Activated T-cell treated with anti-CD3 and anti-CD28 coated beads for 1 hour (primary cell): ENCODE measurements at regions not wholly inside any gene's neighbourhood (a gene's known extent, or its start where the extent isn't known, plus 50 kb on each side); places are given as distances from the start of the nearest gene placed in this dataset.

Experiments
- DNase-seq: peaks from one replicate; pipeline ENCODE4 v3.0.0-alpha.2; 2020; ENCODE audit warnings: low read depth

DNA sequence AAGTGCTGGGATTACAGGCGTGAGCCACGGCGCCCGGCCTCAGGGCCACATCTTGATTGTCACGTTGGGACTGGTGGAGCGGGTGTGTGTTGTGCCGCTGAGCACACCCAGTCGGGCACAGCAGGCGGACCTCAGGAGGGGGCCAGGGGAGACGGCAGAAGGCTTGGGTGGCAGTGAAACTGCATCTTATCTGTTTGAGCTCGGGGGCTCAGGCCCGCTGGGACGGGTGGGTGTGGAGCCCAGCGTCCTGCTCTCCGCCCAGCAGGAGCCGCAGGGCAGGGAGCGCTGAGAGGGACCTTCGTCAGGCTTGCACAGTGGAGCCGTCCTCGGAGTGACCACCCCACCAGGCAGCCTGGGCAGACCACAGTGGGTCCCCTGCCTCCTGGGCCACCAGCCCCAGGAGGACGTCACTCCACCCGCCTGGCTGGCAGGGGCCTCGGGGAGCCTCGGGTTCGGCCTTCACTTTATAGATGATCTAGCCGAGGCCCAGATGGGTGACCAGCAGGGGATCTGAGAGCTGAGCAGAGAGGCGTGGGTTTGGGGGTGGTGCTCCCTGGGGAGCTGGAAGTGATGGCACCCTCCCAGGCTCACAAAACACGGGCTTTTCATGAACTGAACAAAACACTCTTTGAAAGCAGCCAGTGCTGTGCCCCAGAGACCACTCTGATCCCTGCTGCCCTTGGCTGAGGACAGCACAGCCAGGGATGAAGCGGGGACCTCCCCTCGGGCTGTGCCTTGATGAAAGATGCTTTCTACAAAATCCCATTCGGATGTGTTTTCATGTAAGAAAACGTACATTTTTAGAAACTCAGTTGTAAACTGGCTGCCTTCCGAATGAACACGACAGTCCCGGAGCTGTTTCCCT lies 181.1 kb downstream of the SEC14L1 start:
- DNase-seq, result no peak

DNA sequence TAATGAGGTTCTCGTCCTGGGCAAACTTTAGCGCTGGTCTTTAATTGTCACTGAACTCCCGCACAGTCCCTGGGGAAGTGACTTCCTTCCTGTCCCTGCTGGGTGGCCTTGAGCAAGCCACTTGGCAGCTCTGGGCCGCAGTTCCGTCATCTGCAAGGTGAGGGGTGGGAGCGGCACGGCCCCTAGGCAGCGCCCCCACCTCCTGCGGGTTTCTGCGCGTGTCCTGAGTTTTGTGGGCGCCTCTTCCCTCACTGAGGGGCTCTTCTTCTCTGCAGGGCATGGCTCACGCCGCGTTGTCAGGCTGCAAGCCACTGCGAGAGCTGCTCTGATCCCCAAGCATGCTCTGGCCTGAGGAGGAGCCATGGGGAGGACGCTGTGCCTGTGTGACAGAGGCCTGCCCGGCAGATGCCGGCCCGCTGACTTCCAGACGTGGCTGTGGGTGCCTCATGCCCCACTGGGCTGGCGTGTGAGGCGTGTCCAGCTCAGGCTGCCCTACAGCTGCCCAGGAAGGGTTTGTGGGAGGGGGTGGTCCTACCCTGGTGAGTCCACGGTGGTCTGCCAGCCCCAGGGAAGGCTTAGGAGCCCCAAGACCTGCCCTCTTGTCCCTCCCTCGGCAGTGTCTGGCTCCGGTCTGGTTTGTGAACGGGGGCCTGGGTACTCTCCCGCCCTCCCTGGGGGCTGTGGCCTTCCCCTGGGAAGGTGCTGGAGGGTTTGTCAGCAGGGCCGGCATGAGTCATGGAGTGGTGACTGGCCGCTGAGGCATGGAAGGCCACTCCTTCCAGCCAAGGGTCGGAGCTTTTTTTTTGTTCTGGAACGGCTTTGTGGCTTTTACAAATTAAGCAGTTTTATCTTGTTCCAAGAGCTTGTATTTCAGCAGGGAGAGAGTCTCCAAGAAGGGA lies 182.0 kb downstream of the SEC14L1 start:
- DNase-seq, result no peak

DNA sequence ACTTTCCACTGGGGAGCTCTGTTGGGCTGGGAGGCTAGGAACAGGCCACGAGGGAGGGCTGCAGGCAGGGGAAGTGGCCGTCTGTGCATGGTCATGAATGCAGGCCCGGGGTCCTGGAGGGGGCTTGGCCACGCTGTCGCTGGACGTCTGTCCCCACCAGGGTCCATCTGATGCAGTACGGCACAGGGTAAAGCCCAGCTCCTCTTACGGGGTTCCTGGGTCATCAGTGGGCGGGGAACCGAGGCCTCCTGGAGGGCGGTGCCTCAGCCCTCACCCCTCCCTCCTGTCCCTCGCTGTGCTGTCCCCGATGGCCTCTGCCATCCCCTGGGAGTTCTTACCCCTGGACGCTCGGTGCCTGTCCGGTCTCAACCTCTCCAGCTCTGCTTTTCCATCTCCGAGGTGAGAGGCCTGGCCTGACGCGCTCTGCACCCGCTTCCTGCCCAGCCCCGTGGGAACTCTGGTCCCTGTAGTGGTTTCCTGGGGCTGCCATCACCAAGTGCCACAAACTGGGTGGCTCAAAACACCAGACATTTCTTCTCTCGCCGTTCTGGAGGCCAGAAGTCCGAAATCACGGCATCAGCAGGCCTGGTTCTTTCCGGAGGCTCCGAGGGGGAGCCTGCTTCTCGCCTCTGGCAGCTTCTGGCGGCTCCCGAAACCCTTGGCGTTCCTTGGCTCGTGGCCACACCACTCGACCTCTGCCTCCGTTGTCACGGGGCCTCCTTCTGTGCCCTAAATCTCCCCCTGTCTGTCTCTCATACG lies 182.8 kb downstream of the SEC14L1 start:
- no peak for DNase-seq

DNA sequence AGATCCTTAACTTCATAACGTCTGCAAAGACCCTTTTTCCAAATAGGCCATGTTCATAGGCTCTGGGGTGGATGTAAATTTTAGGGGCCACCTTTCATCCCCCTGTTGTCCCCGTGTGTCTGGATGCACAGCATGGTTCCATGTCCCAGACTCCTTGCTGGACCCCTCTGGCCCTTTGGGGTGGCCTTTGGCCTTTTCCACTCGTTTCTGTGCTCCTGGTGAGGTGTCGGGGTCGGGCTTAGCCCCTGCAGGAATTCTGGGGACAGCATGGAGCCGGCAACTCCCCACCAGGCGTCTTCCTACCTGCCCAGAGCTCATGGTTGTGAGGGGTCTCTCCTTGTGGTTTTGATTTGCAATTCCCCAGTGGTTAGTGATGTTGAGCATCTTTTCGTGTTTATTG lies 183.5 kb downstream of the SEC14L1 start:
- no peak for DNase-seq

DNA sequence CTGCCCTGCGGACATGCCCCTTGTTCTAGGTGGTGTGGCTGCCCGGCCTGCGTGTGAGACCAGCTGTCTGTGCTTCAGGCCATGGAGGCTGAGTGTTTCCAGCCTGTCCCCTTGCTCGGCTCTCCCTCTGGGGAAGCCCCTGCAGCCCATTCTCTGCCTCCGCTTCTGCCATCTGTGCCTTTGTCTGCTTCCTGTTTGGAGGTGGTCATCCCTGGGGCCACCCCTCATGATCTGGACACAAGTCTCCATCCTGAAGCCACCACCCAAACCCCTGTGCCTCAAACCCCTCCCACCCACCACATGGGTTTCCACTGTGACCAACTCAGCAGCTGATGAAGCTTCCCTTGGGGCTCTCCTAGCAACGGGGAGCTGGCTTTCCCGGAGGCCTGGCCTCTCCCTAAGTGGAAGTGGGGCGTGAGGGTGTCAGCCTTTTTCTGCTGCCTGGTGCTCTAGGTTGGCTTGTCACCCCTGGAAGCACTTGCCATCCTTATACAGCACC lies 184.9 kb downstream of the SEC14L1 start:
- DNase-seq, result no peak

GRCh38 chr17:77326076-77326591 lies 185.4 kb downstream of the SEC14L1 start:
- DNase-seq, result no peak

- DNase-seq, result no peak
These were observed 185.9 kb downstream of the SEC14L1 start for GRCh38 chr17:77326636-77327035.

DNA sequence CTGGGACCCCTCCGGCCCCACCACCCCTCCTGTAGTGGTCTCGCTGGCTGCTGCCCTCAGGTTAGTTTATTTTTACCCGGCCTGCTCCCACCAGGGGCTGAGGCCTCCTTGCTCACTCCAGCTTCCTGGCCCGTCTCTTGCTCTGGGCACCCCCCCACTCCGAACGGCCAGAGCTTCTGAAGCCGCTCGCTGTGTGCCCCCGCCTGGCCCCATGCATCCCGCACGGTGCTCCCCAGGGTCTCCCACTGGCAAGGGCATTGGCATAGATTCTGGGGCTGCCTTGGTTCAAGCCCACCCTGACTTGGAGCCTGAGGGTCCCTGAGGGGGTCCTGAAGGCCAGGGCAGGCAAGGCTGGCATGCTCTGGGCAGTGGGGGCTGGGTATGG lies 186.4 kb downstream of the SEC14L1 start:
- no peak for DNase-seq

GRCh38 chr17:77327566-77328464 lies 187.0 kb downstream of the SEC14L1 start:
- no peak for DNase-seq

- DNase-seq, result no peak
These were observed 188.3 kb downstream of the SEC14L1 start for GRCh38 chr17:77328823-77329740.

DNA sequence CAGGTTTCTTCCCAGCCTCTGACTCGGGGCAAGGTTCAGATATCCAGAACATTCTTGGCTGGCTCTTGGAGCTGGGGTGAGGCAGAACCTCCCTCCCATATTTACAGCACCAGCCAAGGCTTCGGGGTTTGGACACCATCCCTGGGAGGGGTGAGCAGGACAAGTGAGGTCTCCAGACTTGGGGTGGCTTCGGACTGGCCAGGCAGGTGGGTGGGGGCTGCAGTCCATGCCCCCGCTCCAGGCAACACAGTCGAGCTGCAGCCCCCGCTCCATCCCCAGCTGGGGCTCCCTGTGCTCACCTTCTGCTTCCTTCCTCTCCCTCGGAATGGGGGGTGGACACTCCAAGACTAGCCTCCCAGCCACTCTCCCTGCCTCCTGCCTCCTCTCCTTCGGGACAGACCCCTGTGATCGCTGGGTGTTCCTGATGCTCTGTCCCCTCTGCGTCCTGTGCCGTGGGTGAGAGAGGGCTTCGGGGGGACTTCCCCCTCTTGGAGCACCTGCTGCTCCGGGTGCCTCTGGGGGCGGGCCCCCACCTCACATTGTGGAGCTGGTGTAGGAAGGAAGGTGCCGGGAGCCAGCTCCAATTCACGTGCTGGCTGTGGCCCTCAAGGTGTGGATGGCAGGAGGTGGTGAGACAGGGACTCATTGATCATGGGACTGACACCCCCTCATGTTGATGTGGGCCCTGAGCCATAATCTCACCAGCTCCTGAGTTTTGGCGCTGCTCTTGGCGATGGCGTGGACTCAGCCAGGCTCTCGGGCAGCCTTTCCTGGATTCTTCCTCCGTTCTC lies 189.2 kb downstream of the SEC14L1 start:
- no peak for DNase-seq

GRCh38 chr17:77330602-77331081 lies 189.9 kb downstream of the SEC14L1 start:
- no peak for DNase-seq

- peak; percentile 98 for DNase-seq
These were observed 190.6 kb downstream of the SEC14L1 start for GRCh38 chr17:77331301-77331864.

- no peak for DNase-seq
These were observed 191.5 kb downstream of the SEC14L1 start for GRCh38 chr17:77332034-77332971.

DNA sequence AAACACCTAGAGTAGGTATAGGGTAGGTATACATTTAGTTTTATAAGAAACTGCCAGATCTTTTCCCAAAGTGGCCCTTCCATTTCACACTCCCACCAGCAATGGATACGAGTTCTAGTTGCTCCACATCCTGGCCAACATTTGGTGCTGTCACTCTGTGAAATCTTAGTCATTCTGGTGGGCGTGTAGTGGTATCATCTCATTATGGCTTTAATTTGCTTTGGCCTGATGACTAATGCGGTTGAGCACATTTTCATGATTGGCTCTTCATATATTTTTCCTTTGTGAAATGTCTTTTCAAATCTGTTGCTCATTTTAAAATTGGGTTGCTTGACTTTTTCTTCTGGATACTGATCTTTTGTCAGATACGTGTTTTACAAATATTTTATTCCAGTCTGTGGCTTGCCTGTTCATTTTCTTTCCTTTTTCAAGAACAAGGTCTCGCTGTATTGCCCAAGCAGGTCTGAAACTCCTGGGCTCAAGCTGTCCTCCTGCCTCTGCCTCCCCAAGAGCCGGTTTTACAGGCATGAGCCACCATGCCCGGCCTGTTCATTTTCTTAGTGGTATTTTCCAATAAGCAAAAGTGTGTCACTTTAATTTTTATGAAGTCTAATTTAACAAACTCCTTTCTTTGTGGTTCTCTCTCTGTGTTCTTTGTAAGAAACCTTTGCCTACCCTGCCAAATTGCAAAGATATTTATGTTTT lies 192.4 kb downstream of the SEC14L1 start:
- no peak for DNase-seq

DNA sequence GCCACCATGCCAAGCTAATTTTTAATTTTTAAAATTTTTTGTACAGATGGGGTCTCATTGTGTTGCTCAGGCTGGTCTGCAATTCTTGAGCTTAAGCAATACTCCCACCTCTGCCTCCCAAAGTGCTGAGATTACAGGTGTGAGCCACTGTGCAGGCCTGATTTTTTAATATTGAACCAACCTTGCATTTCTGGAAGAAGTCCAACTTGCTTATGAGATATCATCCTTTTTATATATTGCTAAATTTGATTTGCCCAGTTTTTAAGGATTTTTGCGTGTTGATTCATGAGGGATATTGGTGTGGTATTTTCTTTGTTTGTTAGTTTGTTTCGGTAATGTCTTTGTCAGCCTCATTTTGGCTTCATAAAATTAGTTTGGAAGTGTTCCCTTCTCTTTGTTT lies 196.4 kb downstream of the SEC14L1 start:
- no peak for DNase-seq
